PC-9 (cell line): ENCODE measurements at regions not wholly inside any gene's neighbourhood (a gene's known extent, or its start where the extent isn't known, plus 50 kb on each side); places are given as distances from the start of the nearest gene placed in this dataset.

Source experiments
- BruUV-seq: library from RNA; stranded (reverse); fragments of 400-500 nt; replicated peaks from 2 replicates; lab custom pipeline; 2021; lab: Mats Ljungman, UMichigan
- CTCF ChIA-PET: fragments of 300-600 bp; sonication (Branson Sonifier 250); formaldehyde crosslinking; loops from one replicate; lab custom pipeline; 2022; ENCODE audit warnings: antibody characterized with exemption; lab: Charles Lee
- POLR2A ChIA-PET: fragments of 300-600 bp; sonication (Branson Sonifier 250); formaldehyde crosslinking; loops from one replicate; lab custom pipeline; 2022; ENCODE audit warnings: antibody characterized with exemption; ENCODE audit not compliant: unreplicated experiment; lab: Charles Lee
- DNase-seq, 2 experiments: peaks; one replicate each; pipeline versions ENCODE4 v3.0.0 to v3.0.0-alpha.2; 2015 to 2022; ENCODE audit warnings: mixed read lengths in 1 of 2
- H2AFZ ChIP-seq: fragments of 200-600 bp; sonication (generic); 2 replicates; pipeline ENCODE4 v1.8.1; 2017; ENCODE audit warnings: antibody characterized with exemption
- H3F3A ChIP-seq: fragments of 200-600 bp; sonication (generic); 2 replicates; pipeline ENCODE4 v1.8.1; 2017; ENCODE audit warnings: antibody characterized with exemption, mild to moderate bottlenecking, low read depth; ENCODE audit not compliant: insufficient read depth
- H3K27ac ChIP-seq: fragments of 200-600 bp; sonication (generic); 2 replicates; pipeline ENCODE4 v1.6.1; 2016; ENCODE audit warnings: mixed run types
- H3K27me3 ChIP-seq: fragments of 200-600 bp; sonication (generic); 2 replicates; pipeline ENCODE4 v1.6.1; 2016; ENCODE audit warnings: low read depth, mixed run types; ENCODE audit not compliant: insufficient read depth
- H3K36me3 ChIP-seq: fragments of 200-600 bp; sonication (generic); 2 replicates; pipeline ENCODE4 v1.6.1; 2016; ENCODE audit warnings: low read depth, mixed run types
- H3K4me1 ChIP-seq: fragments of 200-600 bp; sonication (generic); replicated peaks from 2 replicates; pipeline ENCODE4 v1.6.1; 2016; ENCODE audit warnings: mixed run types; ENCODE audit not compliant: insufficient read depth
- H3K4me2 ChIP-seq: fragments of 200-600 bp; sonication (generic); 2 replicates; pipeline ENCODE4 v1.6.1; 2017; ENCODE audit warnings: mixed run types
- H3K4me3 ChIP-seq: fragments of 200-600 bp; sonication (generic); 2 replicates; pipeline ENCODE4 v1.6.1; 2016; ENCODE audit warnings: mixed run types
- H3K79me2 ChIP-seq: fragments of 200-600 bp; sonication (generic); 2 replicates; pipeline ENCODE4 v1.6.1; 2017; ENCODE audit warnings: low read depth, mixed run types
- H3K9me2 ChIP-seq: fragments of 200-600 bp; sonication (generic); 2 replicates; pipeline ENCODE4 v1.8.1; 2017; ENCODE audit warnings: mild to moderate bottlenecking; ENCODE audit not compliant: insufficient read depth
- H3K9me3 ChIP-seq: fragments of 200-600 bp; sonication (generic); 2 replicates; pipeline ENCODE4 v1.8.1; 2016; ENCODE audit warnings: low read depth; ENCODE audit not compliant: insufficient read depth
- H4K20me1 ChIP-seq: fragments of 200-600 bp; sonication (generic); 2 replicates; pipeline ENCODE4 v1.8.1; 2017; ENCODE audit not compliant: insufficient read depth
- EZH2 ChIP-seq: fragments of 200-600 bp; sonication (generic); IDR thresholded peaks from 2 replicates; pipeline ENCODE4 v1.8.0; 2017; ENCODE audit warnings: antibody characterized with exemption, low read depth
- intact Hi-C: fragments of 100-400 bp; cut with micrococcal nuclease; formaldehyde crosslinking; loops from one replicate; pipeline ENCODE4 v1.10.0; 2022; ENCODE audit not compliant: unreplicated experiment
- TF ChIP-seq, protein P1 (sequence below): fragments of 200-600 bp; sonication (generic); conservative IDR thresholded peaks from 2 replicates; pipeline ENCODE4 v1.6.1; 2017; ENCODE audit warnings: mixed run types, antibody characterized with exemption, mild to moderate bottlenecking, moderate library complexity

DNA sequence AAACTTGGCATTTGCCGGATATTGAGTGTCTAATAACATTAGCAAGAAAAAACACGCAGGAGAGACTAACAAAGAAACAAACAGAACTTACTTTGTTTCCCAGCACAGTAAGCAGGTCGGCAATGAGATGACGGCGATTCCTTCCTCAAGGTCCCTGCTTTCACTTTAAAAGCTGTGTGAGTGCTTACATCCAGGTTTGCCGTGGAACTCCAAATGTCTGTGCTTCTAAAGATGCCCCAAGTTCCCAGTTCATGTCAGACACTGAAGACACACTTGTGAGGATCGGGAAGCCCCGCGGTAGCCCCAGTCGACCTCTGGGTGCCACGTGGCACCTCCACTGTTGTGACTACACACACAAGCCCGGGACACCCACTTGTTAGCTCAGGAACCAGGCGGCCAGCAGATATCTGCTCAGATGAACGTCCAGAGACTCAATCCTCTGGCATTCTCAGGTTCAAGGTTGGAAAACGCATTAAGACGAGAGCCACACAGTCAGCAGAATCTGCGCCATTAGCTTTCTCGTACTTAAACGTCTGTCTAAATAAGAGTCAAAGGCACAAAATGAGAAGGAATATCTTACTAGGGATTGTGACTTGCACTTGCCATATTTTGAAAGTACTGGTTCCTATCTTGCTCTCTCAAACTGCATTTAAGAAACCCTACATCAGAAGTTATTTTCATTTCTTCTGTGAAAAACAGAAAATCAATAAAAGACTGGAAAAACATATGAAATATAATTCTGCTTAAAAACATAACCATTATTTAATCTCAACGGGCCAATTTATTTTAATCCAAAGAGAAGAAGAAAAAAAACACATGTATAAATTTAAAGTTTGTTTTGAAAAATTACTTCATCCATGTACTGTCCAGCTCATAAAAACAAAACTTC lies 207.6 kb upstream of the KLF14 start:
- no TSS peak for BruUV-seq
- Histone ChIP-seq H2AFZ (no peak overlapping the region), H3K4me1 (peaks cover 5% of the 10 kb centered on the region; the same call in 1 of the 2 replicates), H3K27me3 (no peaks in the 10 kb centered on the region), H3K36me3 (peaks cover 38% of the 10 kb centered on the region), H3K9me3 (no peaks in the 10 kb centered on the region), H3K27ac (no peak overlapping the region; the same call in 1 of the 2 replicates), H3K4me3 (no peak overlapping the region), H4K20me1 (no peaks in the 10 kb centered on the region; the same call in 1 of the 2 replicates), H3F3A (peaks cover 37% of the 10 kb centered on the region), H3K9me2 (0 out of 2 replicates have a peak, but pooled peaks cover 4% of the 10 kb centered on the region), H3K4me2 (no peak overlapping the region), H3K79me2 (peaks cover 94% of the 10 kb centered on the region)
- POLR2A ChIA-PET = interaction anchor here (0.7 kb wide), 2 partner anchors 11 to 386 kb away, joined by 3 to 6 read pairs; partner anchors contain the start of gene MKLN1
- TF ChIP-seq, protein P1, sequence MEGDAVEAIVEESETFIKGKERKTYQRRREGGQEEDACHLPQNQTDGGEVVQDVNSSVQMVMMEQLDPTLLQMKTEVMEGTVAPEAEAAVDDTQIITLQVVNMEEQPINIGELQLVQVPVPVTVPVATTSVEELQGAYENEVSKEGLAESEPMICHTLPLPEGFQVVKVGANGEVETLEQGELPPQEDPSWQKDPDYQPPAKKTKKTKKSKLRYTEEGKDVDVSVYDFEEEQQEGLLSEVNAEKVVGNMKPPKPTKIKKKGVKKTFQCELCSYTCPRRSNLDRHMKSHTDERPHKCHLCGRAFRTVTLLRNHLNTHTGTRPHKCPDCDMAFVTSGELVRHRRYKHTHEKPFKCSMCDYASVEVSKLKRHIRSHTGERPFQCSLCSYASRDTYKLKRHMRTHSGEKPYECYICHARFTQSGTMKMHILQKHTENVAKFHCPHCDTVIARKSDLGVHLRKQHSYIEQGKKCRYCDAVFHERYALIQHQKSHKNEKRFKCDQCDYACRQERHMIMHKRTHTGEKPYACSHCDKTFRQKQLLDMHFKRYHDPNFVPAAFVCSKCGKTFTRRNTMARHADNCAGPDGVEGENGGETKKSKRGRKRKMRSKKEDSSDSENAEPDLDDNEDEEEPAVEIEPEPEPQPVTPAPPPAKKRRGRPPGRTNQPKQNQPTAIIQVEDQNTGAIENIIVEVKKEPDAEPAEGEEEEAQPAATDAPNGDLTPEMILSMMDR = no peak
- TF ChIP-seq EZH2 = no peak
- CTCF ChIA-PET = interaction anchor here (0.6 kb wide), 1 partner anchor 139 kb away, joined by 5 read pairs; no protein-coding TSS in a partner anchor
- DNase-seq = no peak
- intact Hi-C loops = no loop called here

DNA sequence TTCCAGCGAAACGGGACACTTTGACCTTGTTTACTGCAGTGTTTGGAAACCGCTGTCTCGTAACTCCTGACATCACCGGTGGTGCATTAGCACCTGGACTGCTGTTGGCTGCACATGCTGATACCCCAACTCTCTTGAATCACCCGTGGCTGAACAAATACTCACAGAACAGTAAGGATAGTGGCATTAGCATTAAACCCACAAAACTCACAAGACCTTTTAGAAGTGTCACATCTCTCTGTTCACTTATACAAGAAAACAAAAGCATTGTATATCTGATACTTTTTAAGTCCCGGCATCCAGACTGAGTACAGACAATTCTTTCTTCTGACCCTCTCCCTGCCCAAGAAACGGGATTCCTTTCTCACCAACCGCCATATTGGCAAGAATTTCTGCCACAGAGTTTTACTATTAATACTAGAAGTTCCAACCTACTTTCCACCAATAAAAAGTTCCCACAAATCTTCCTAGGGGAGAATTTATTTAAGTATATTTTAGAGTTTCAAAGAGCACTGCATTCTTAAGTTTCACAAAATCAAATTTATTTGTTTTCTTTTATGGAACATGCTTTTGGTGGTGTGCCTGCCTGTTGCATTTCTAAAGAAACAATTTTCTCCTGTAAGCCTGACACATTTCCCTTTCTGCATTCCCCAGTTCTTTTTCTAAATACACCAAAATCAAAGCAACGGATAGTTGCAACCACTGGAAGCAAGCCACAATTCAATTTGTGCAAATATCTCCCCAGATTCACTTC lies 208.4 kb upstream of the KLF14 start:
- Histone ChIP-seq H3K27me3 (no peaks in the 10 kb centered on the region), H2AFZ (no peak overlapping the region), H3K36me3 (peaks cover 40% of the 10 kb centered on the region), H3K27ac (no peak overlapping the region), H3F3A (peaks cover 36% of the 10 kb centered on the region), H3K79me2 (peaks cover 94% of the 10 kb centered on the region), H3K4me1 (peaks cover 10% of the 10 kb centered on the region; the same call in 1 of the 2 replicates), H3K9me2 (0 out of 2 replicates have a peak, but pooled peaks cover 2% of the 10 kb centered on the region), H3K4me2 (no peak overlapping the region), H4K20me1 (no peaks in the 10 kb centered on the region), H3K9me3 (no peaks in the 10 kb centered on the region), H3K4me3 (no peak overlapping the region)
- no peak for TF ChIP-seq EZH2
- TF ChIP-seq, protein P1 = no peak
- DNase-seq = no peak
- CTCF ChIA-PET = interaction anchor here (0.6 kb wide), 1 partner anchor 138 kb away, joined by 5 read pairs; no protein-coding TSS in a partner anchor
- POLR2A ChIA-PET = no interaction called here
- intact Hi-C loops = no loop called here
- BruUV-seq = TSS peak; percentile 2

DNA sequence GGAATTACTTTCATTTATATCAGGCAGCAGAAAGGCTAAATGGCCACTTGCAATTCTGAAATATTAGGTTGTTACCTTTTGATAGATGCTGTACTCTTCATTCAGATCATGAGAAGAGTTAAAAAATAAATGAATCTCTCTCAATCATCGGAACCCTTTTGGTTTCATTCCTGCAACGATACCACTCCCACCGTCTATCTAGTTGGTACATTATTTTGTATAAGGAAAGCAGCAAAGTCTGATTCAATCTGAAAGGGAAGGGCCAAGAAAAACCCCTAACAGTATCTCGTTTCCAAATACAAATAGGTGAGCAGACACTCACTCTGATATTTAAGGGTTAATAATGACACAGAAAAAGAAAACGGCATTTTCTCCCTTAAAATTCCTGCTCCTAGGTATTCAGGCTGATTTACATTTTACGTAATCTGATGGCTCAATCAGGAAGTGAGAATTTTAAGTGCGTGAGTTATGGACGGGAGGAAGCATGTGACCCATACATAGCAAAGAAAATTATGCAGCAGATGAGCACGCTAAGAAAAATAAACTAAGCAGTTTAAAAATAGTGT lies 209.4 kb upstream of the KLF14 start:
- Histone ChIP-seq H3K4me1 (peaks cover 18% of the 10 kb centered on the region; the same call in 1 of the 2 replicates), H3F3A (peaks cover 40% of the 10 kb centered on the region), H3K4me3 (no peak overlapping the region), H3K27me3 (no peaks in the 10 kb centered on the region), H3K27ac (no peak overlapping the region), H3K9me2 (no peaks in the 10 kb centered on the region), H2AFZ (no peak overlapping the region), H3K4me2 (no peak overlapping the region), H4K20me1 (no peaks in the 10 kb centered on the region), H3K9me3 (no peaks in the 10 kb centered on the region), H3K36me3 (peaks cover 40% of the 10 kb centered on the region), H3K79me2 (peaks cover 89% of the 10 kb centered on the region)
- no peak for TF ChIP-seq EZH2
- TF ChIP-seq, protein P1 = no peak
- ChIA-PET CTCF (interaction anchor here (1.0 kb wide), 1 partner anchor 39 kb away, joined by 4 read pairs; no protein-coding TSS in a partner anchor), POLR2A (no interaction called here)
- intact Hi-C loops = no loop called here
- DNase-seq = no peak
- no TSS peak for BruUV-seq
